ENCODE measurements at regions not wholly inside any gene's neighbourhood (a gene's known extent, or its start where the extent isn't known, plus 50 kb on each side); places are given as distances from the start of the nearest gene placed in this dataset.

- TF ChIP-seq CTCF (IDR thresholded peaks at IDR 0.05; ENCODE audit: low read length) (no peak), EZH2 (IDR thresholded peaks at IDR 0.05; ENCODE audit: borderline replicate concordance, low read length) (no peak)
Observed at GRCh38 chr18:37836071-37836970, 270.7 kb upstream of the CELF4 start.
